Liver (tissue), 8 donors: ENCODE measurements at regions not wholly inside any gene's neighbourhood (a gene's known extent, or its start where the extent isn't known, plus 50 kb on each side); places are given as distances from the start of the nearest gene placed in this dataset.

Experiments
- DNase-seq: peaks from one replicate; pipeline ENCODE4 v3.0.0-alpha.2; 2017; ENCODE audit warnings: low spot score
- H3K27ac ChIP-seq, 2 donors: one replicate each; pipeline ENCODE4 v1.7.0; 2013; ENCODE audit warnings: inconsistent platforms in 2 of 2, low read length in 2 of 2, control low read depth in 1 of 2, low read depth in 1 of 2, mild to moderate bottlenecking in 1 of 2
- H3K27me3 ChIP-seq, 4 donors: one replicate each; pipeline versions ENCODE4 v1.6.1 to v1.7.0; 2013; ENCODE audit warnings: low read length in 3 of 4, inconsistent platforms in 1 of 4, mild to moderate bottlenecking in 1 of 4, moderate library complexity in 1 of 4; ENCODE audit not compliant: control insufficient read depth in 4 of 4, insufficient read depth in 4 of 4
- H3K36me3 ChIP-seq, 4 donors: one replicate each; pipeline versions ENCODE4 v1.6.1 to v1.7.0; 2013; ENCODE audit warnings: low read length in 3 of 4, mild to moderate bottlenecking in 3 of 4, low read depth in 1 of 4, moderate library complexity in 1 of 4; ENCODE audit not compliant: control insufficient read depth in 4 of 4, insufficient read depth in 3 of 4
- H3K4me1 ChIP-seq, 4 donors: one replicate each; pipeline versions ENCODE4 v1.6.1 to v1.7.0; 2013; ENCODE audit warnings: low read length in 3 of 4, mild to moderate bottlenecking in 3 of 4, moderate library complexity in 1 of 4; ENCODE audit not compliant: control insufficient read depth in 4 of 4, insufficient read depth in 4 of 4
- H3K4me3 ChIP-seq, 3 donors: one replicate each; pipeline versions ENCODE4 v1.6.1 to v1.7.0; 2013; ENCODE audit warnings: low read length in 3 of 3, control low read depth in 1 of 3, low read depth in 1 of 3, mild to moderate bottlenecking in 1 of 3
- H3K9ac ChIP-seq, 2 donors: one replicate each; pipeline ENCODE4 v1.7.0; 2013; ENCODE audit warnings: low read length in 2 of 2, mild to moderate bottlenecking in 2 of 2, moderate library complexity in 2 of 2, control low read depth in 1 of 2, low read depth in 1 of 2
- H3K9me3 ChIP-seq, 4 donors: one replicate each; pipeline versions ENCODE4 v1.6.1 to v1.7.0; 2013; ENCODE audit warnings: low read length in 3 of 4; ENCODE audit not compliant: control insufficient read depth in 4 of 4
- ATF3 ChIP-seq: IDR thresholded peaks from 2 replicates; pipeline ENCODE4 v1.6.1; 2016; ENCODE audit warnings: antibody characterized with exemption
- CTCF ChIP-seq: fragments of 150-350 bp; IDR thresholded peaks from 2 replicates; pipeline ENCODE4 v1.5.1; 2017; ENCODE audit warnings: improper control_type of control experiment, low read depth, low read length; ENCODE audit not compliant: missing input control
- EGR1 ChIP-seq, 2 donors: IDR thresholded peaks; 2 replicates each; pipeline ENCODE4 v1.6.1; 2016 to 2018; ENCODE audit warnings: antibody characterized with exemption in 2 of 2, low read depth in 2 of 2
- FOXA1 ChIP-seq: IDR thresholded peaks from 2 replicates; pipeline ENCODE4 v1.6.1; 2016; ENCODE audit warnings: antibody characterized with exemption
- FOXA2 ChIP-seq: IDR thresholded peaks from 2 replicates; pipeline ENCODE4 v1.6.1; 2016; ENCODE audit warnings: antibody characterized with exemption
- GABPA ChIP-seq, 2 donors: IDR thresholded peaks in 1 of 2; conservative IDR thresholded peaks in 1 of 2; 2 replicates each; pipeline ENCODE4 v1.6.1; 2016; ENCODE audit warnings: antibody characterized with exemption in 2 of 2, mild to moderate bottlenecking in 1 of 2, moderate library complexity in 1 of 2
- HNF4A ChIP-seq, 2 donors: conservative IDR thresholded peaks; 2 replicates each; pipeline ENCODE4 v1.6.1; 2016; ENCODE audit warnings: antibody characterized with exemption in 2 of 2, mild to moderate bottlenecking in 2 of 2
- HNF4G ChIP-seq: IDR thresholded peaks from 2 replicates; pipeline ENCODE4 v1.6.1; 2016; ENCODE audit warnings: antibody characterized with exemption
- JUND ChIP-seq, 2 donors: IDR thresholded peaks; 2 replicates each; pipeline ENCODE4 v1.6.1; 2016; ENCODE audit warnings: antibody characterized with exemption in 2 of 2
- RAD21 ChIP-seq, 2 donors: IDR thresholded peaks; 2 replicates each; pipeline ENCODE4 v1.6.1; 2016; ENCODE audit warnings: antibody characterized with exemption in 2 of 2, mild to moderate bottlenecking in 2 of 2
- REST ChIP-seq: IDR thresholded peaks from 2 replicates; pipeline ENCODE4 v1.6.1; 2016; ENCODE audit warnings: antibody characterized with exemption, mild to moderate bottlenecking
- RXRA ChIP-seq, 2 donors: IDR thresholded peaks; 2 replicates each; pipeline ENCODE4 v1.6.1; 2017 to 2018; ENCODE audit warnings: antibody characterized with exemption in 2 of 2, mild to moderate bottlenecking in 1 of 2
- SP1 ChIP-seq: IDR thresholded peaks from 2 replicates; pipeline ENCODE4 v1.6.1; 2018; ENCODE audit warnings: antibody characterized with exemption, mild to moderate bottlenecking
- TAF1 ChIP-seq: conservative IDR thresholded peaks from 2 replicates; pipeline ENCODE4 v1.6.1; 2016; ENCODE audit warnings: antibody characterized with exemption, mild to moderate bottlenecking
- YY1 ChIP-seq: IDR thresholded peaks from 2 replicates; pipeline ENCODE4 v1.6.1; 2016; ENCODE audit warnings: antibody characterized with exemption, mild to moderate bottlenecking
- WGBS: extraction: QIAGEN DNeasy Blood & Tissue Kit; methylation state at CpG from one replicate; pipeline ENCODE4 v1.1.7; 2013; 5-methylcytosine and 5-hydroxymethylcytosine counted together
- TF ChIP-seq, protein P1 (sequence below): IDR thresholded peaks from 2 replicates; pipeline ENCODE4 v1.6.1; 2016; ENCODE audit warnings: antibody characterized with exemption
- donor health status: healthy.
- donor health status: healthy.
- donor health status: healthy.
- donor health status: healthy.
- donor health status: healthy.

- no peak for TF ChIP-seq EGR1 (IDR thresholded peaks at IDR 0.05; ENCODE audit: low read depth in 2 of 2)
- TF ChIP-seq CTCF, result no peak
- no peak for TF ChIP-seq YY1
- TF ChIP-seq FOXA2, result no peak
- H3K36me3 ChIP-seq, result no peaks in the 10 kb centered on the region
- H3K4me3 ChIP-seq, result no peak overlapping the region
- H3K9ac ChIP-seq, result no peak overlapping the region
- no peak overlapping the region for H3K27ac ChIP-seq
- H3K27me3 ChIP-seq, result no peaks in the 10 kb centered on the region
- no peak for DNase-seq
- no peaks in the 10 kb centered on the region for H3K4me1 ChIP-seq
- no peaks in the 10 kb centered on the region for H3K9me3 ChIP-seq
Measured at GRCh38 chr9:119071636-119072035, 297.6 kb downstream of the BRINP1 start.

GRCh38 chr9:119074017-119074416, 295.2 kb downstream of the BRINP1 start:
- Histone ChIP-seq H3K4me1 (no peaks in the 10 kb centered on the region), H3K4me3 (no peak overlapping the region), H3K36me3 (no peaks in the 10 kb centered on the region), H3K27me3 (no peaks in the 10 kb centered on the region), H3K27ac (no peak overlapping the region), H3K9me3 (no peaks in the 10 kb centered on the region), H3K9ac (no peak overlapping the region)
- TF ChIP-seq HNF4A (conservative IDR thresholded peaks at IDR 0.05) (no peak), REST (no peak), TAF1 (no peak), YY1 (no peak), RXRA (IDR thresholded peaks at IDR 0.05) (no peak), ATF3 (no peak), EGR1 (IDR thresholded peaks at IDR 0.05; ENCODE audit: low read depth in 2 of 2) (no peak), RAD21 (IDR thresholded peaks at IDR 0.05) (no peak), HNF4G (no peak), GABPA (IDR thresholded peaks at IDR 0.05 in 1 of 2, conservative IDR thresholded peaks at IDR 0.05 in 1 of 2) (no peak), SP1 (no peak)
- WGBS, result 39% methylated on average over 4 of the region's 4 CpGs
- DNase-seq, result no peak

DNA sequence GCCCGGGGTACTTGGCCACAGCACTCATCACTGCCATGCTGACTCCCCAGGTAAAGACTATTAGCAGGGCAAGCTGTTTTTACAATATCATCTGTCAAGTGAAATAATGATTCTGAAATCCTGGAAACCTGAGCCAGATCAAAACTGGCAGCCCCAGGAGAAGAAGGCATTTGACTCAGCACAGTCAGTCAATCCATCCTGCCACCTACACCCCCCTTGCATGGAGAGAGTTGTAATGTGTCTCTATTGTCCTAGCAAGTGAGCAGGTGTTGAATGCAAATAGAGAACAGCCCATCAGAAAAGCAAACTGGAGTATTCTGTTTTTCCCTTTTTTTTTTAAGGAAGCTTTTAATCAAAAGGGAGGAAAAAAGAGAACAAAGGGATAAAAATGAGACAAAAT, 291.2 kb downstream of the BRINP1 start:
- no peaks in the 10 kb centered on the region for H3K9me3 ChIP-seq
- H3K4me1 ChIP-seq, result no peaks in the 10 kb centered on the region
- no peak overlapping the region for H3K27ac ChIP-seq
- no peaks in the 10 kb centered on the region for H3K36me3 ChIP-seq
- no peak for DNase-seq
- no peaks in the 10 kb centered on the region for H3K27me3 ChIP-seq
- no peak overlapping the region for H3K4me3 ChIP-seq
- H3K9ac ChIP-seq, result no peak overlapping the region
- WGBS, result 59% methylated on average over 1 of the region's 1 CpG
- TF ChIP-seq ATF3 (no peak), SP1 (no peak), JUND (IDR thresholded peaks at IDR 0.05) (no peak), RAD21 (IDR thresholded peaks at IDR 0.05) (no peak), CTCF (no peak), FOXA2 (no peak), EGR1 (IDR thresholded peaks at IDR 0.05; ENCODE audit: low read depth in 2 of 2) (no peak), RXRA (IDR thresholded peaks at IDR 0.05) (no peak), FOXA1 (no peak)
- TF ChIP-seq, protein P1, sequence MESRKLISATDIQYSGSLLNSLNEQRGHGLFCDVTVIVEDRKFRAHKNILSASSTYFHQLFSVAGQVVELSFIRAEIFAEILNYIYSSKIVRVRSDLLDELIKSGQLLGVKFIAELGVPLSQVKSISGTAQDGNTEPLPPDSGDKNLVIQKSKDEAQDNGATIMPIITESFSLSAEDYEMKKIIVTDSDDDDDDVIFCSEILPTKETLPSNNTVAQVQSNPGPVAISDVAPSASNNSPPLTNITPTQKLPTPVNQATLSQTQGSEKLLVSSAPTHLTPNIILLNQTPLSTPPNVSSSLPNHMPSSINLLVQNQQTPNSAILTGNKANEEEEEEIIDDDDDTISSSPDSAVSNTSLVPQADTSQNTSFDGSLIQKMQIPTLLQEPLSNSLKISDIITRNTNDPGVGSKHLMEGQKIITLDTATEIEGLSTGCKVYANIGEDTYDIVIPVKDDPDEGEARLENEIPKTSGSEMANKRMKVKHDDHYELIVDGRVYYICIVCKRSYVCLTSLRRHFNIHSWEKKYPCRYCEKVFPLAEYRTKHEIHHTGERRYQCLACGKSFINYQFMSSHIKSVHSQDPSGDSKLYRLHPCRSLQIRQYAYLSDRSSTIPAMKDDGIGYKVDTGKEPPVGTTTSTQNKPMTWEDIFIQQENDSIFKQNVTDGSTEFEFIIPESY, result no peak
